ENCODE measurements at regions not wholly inside any gene's neighbourhood (a gene's known extent, or its start where the extent isn't known, plus 50 kb on each side); places are given as distances from the start of the nearest gene placed in this dataset.

- BruUV-seq (replicated peaks): no TSS peak
- Histone ChIP-seq H3K27ac (ENCODE audit: insufficient read depth, low read depth, low read length) (no peak overlapping the region), H3K9me3 (replicated peaks; ENCODE audit: control insufficient read depth, insufficient read depth, low read length) (no peaks in the 10 kb centered on the region), H3K4me3 (replicated peaks in 1 of 3; ENCODE audit: insufficient read depth in 1 of 3, low read depth in 1 of 3, low read length in 3 of 3) (no peak overlapping the region), H3K4me1 (ENCODE audit: control insufficient read depth, extremely low read depth, insufficient read depth, low read length) (no peaks in the 10 kb centered on the region), H2AFZ (ENCODE audit: low read depth, low read length) (no peak overlapping the region), H3K9me1 (replicated peaks; ENCODE audit: control insufficient read depth, extremely low read depth, insufficient read depth, low read length) (no peaks in the 10 kb centered on the region), H3K36me3 (ENCODE audit: control insufficient read depth in 2 of 2, extremely low read depth in 1 of 2, insufficient read depth in 2 of 2, low read length in 2 of 2) (no peaks in the 10 kb centered on the region), H3K4me2 (ENCODE audit: insufficient read depth, low read length) (no peak overlapping the region), H3K9ac (replicated peaks; ENCODE audit: extremely low read depth, insufficient read depth, low read length) (no peak overlapping the region), H3K27me3 (ENCODE audit: control insufficient read depth in 2 of 2, insufficient read depth in 2 of 2, low read length in 2 of 2) (no peaks in the 10 kb centered on the region), H4K20me1 (replicated peaks; ENCODE audit: control insufficient read depth, extremely low read depth, insufficient read depth, low read length) (no peaks in the 10 kb centered on the region), H3K79me2 (ENCODE audit: control insufficient read depth, insufficient read depth, low read length) (no peaks in the 10 kb centered on the region)
- intact Hi-C loops (cut with micrococcal nuclease): no loop called here
- DNase-seq (ENCODE audit: low read depth, low spot score) (no peak), FAIRE-seq (no peak)
- ChIA-PET CTCF (interaction anchor here (1.0 to 1.9 kb wide), 3 partner anchors 12 to 52 kb away, joined by 3 to 4 read pairs (median 4); partner anchors contain the start of gene TRABD2B), POLR2A (no interaction called here)
- dilution Hi-C loops (cut with MboI; ENCODE audit: extremely low pct_ligation_motif_present, low sequenced_read_pairs): no loop called here
- no peak for TF ChIP-seq JUN (IDR thresholded peaks at IDR 0.05; ENCODE audit: borderline replicate concordance, insufficient read depth, insufficient read length, low read depth)
- no peak for TF ChIP-seq FOS (IDR thresholded peaks at IDR 0.05; ENCODE audit: borderline replicate concordance, insufficient read depth, low read length)
- TF ChIP-seq POLR2AphosphoS5 (IDR thresholded peaks at IDR 0.05; ENCODE audit: insufficient read depth, low read depth, low read length): no peak
- no peak for TF ChIP-seq EZH2 (IDR thresholded peaks at IDR 0.05; ENCODE audit: borderline replicate concordance, low read depth, low read length, severe bottlenecking)
- TF ChIP-seq MYC (IDR thresholded peaks at IDR 0.05; ENCODE audit: low read depth, low read length): no peak
- TF ChIP-seq CTCF (IDR thresholded peaks at IDR 0.05; ENCODE audit: extremely low read depth in 1 of 2, insufficient read depth in 1 of 2, low read depth in 1 of 2, low read length in 2 of 2): no peak
- no peak for TF ChIP-seq GATA2 (IDR thresholded peaks at IDR 0.05; ENCODE audit: insufficient read depth, insufficient read length, low read depth, low read length)
- no peak for TF ChIP-seq POLR2A (IDR thresholded peaks at IDR 0.05; ENCODE audit: low read depth, low read length)
- no peak for TF ChIP-seq MAX (IDR thresholded peaks at IDR 0.05; ENCODE audit: insufficient read depth, insufficient read length)
Observed at GRCh38 chr1:48049823-48050535, 52.8 kb upstream of the TRABD2B start.

Data from endothelial cell of umbilical vein (primary cell).